Adrenal gland (tissue), 9 donors: ENCODE measurements at regions not wholly inside any gene's neighbourhood (a gene's known extent, or its start where the extent isn't known, plus 50 kb on each side); places are given as distances from the start of the nearest gene placed in this dataset.

ENCODE experiments used
- DNase-seq, 7 donors: peaks; one replicate each; pipeline ENCODE4 v3.0.0-alpha.2; 2019 to 2020
- H3K27ac ChIP-seq, 5 donors: fragments of 200-600 bp; sonication (generic) in 4 of 5; 1 replicate in 3 of 5; 2 replicates in 2 of 5; pipeline versions ENCODE4 v1.5.1 to v1.8.0; 2016 to 2020; ENCODE audit warnings: mild to moderate bottlenecking in 1 of 5
- H3K27me3 ChIP-seq: fragments of 200-600 bp; 2 replicates; pipeline ENCODE4 v1.8.0; 2021
- H3K36me3 ChIP-seq, 2 donors: fragments of 200-600 bp; replicated peaks in 1 of 2; 1 replicate in 1 of 2; 2 replicates in 1 of 2; pipeline versions ENCODE4 v1.5.1 to v1.8.0; 2018 to 2022
- H3K4me1 ChIP-seq, 2 donors: fragments of 200-600 bp; replicated peaks in 1 of 2; 1 replicate in 1 of 2; 2 replicates in 1 of 2; pipeline versions ENCODE4 v1.5.1 to v1.8.0; 2018 to 2021
- H3K4me3 ChIP-seq, 4 donors: fragments of 200-600 bp; sonication (generic) in 3 of 4; one replicate each; pipeline ENCODE4 v1.5.1; 2016 to 2018
- H3K9me3 ChIP-seq, 3 donors: fragments of 200-600 bp; sonication (generic) in 1 of 3; replicated peaks in 1 of 3; 1 replicate in 2 of 3; 2 replicates in 1 of 3; pipeline versions ENCODE4 v1.5.1 to v1.8.0; 2016 to 2021
- CTCF ChIP-seq, 6 experiments: fragments of 450-650 bp in 4 of 6; fragments of 200-600 bp in 2 of 6; sonication (generic) in 1 of 6; IDR thresholded peaks; 1 replicate in 5 of 6; 2 replicates in 1 of 6; pipeline versions ENCODE4 v1.5.1 to v1.8.0; 2016 to 2021; ENCODE audit warnings: antibody characterized with exemption in 6 of 6, mild to moderate bottlenecking in 2 of 6, moderate library complexity in 1 of 6
- POLR2A ChIP-seq, 2 donors: fragments of 450-650 bp; IDR thresholded peaks; one replicate each; pipeline ENCODE4 v1.6.1; 2017; ENCODE audit warnings: antibody characterized with exemption in 2 of 2, mild to moderate bottlenecking in 2 of 2, moderate library complexity in 1 of 2
- WGBS, 4 donors: extraction: QIAGEN DNeasy Blood & Tissue Kit in 2 of 4; methylation state at CpG; one replicate each; pipeline versions ENCODE4 v1.1.5 to v1.1.7; 2013 to 2017; 5-methylcytosine and 5-hydroxymethylcytosine counted together
- intact Hi-C, 2 donors: fragments of 100-400 bp; cut with DNase I; formaldehyde crosslinking; loops; one replicate each; pipeline versions ENCODE4 v1.14.1 to v1.15.0; 2022 to 2023
- donor health status: healthy with polysubstance abuse.
- donor health status: Bipolar disorder and iron deficiency.
- donor health status: DM: yes; HTN: yes; CAD: no.
- donor health status: DM: no; HTN: no; CAD: no.
- donor health status: DM: no; HTN: no; CAD: no.

GRCh38 chr5:33297760-33298216 lies 143.0 kb upstream of the TARS1 start:
- H3K4me1 ChIP-seq = peaks cover 0 to 17% of the 10 kb centered on the region in 2 donors
- H3K4me3 ChIP-seq = no peak overlapping the region
- H3K36me3 ChIP-seq = no peaks in the 10 kb centered on the region
- no peak for DNase-seq
- H3K27me3 ChIP-seq = no peaks in the 10 kb centered on the region
- 95 to 99% (median 97%) methylated on average over 15 to 23 of the region's 23 CpGs for WGBS, 4 donors
- TF ChIP-seq POLR2A (IDR thresholded peaks at IDR 0.05) (no peak), CTCF (IDR thresholded peaks at IDR 0.05) (no peak)
- no peak overlapping the region for H3K27ac ChIP-seq
- H3K9me3 ChIP-seq = no peaks in the 10 kb centered on the region
- intact Hi-C loops = no loop called here

- H3K9me3 ChIP-seq = no peaks in the 10 kb centered on the region
- peak overlapping the region in 2 of 5 donors; percentile 6 to 21 for H3K27ac ChIP-seq
- TF ChIP-seq CTCF (IDR thresholded peaks at IDR 0.05) (peak in 5 of 6 experiments; percentile 50 to 69 (median 56)), POLR2A (IDR thresholded peaks at IDR 0.05) (no peak)
- peaks cover 0 to 17% of the 10 kb centered on the region in 2 donors for H3K4me1 ChIP-seq
- H3K27me3 ChIP-seq = no peaks in the 10 kb centered on the region
- no peaks in the 10 kb centered on the region for H3K36me3 ChIP-seq
- DNase-seq = peak in 4 of 7 donors; percentile 25 to 58 (median 28)
- intact Hi-C loops = loop anchor here in 1 of 2 donors (5.0 kb wide), 2 partner anchors 447 to 592 kb away; no protein-coding TSS in a partner anchor
- H3K4me3 ChIP-seq = peak overlapping the region in 1 of 4 donors; percentile 16
- 6 to 9% (median 8%) methylated on average over 5 of the region's 5 CpGs for WGBS, 4 donors
Observed at GRCh38 chr5:33299621-33300208, 141.1 kb upstream of the TARS1 start.

GRCh38 chr5:33300209-33300742 lies 140.5 kb upstream of the TARS1 start:
- DNase-seq = no peak
- WGBS, 4 donors = 12 to 21% (median 15%) methylated on average over 3 of the region's 3 CpGs
- Histone ChIP-seq H3K27ac (peak overlapping the region in 2 of 5 donors; percentile 6 to 21), H3K36me3 (no peaks in the 10 kb centered on the region), H3K9me3 (no peaks in the 10 kb centered on the region), H3K27me3 (no peaks in the 10 kb centered on the region), H3K4me3 (no peak overlapping the region), H3K4me1 (peaks cover 0 to 17% of the 10 kb centered on the region in 2 donors)
- intact Hi-C loops = loop anchor here in 1 of 2 donors (5.0 kb wide), 2 partner anchors 448 to 593 kb away; no protein-coding TSS in a partner anchor
- TF ChIP-seq CTCF (IDR thresholded peaks at IDR 0.05) (peak in 2 of 6 experiments; percentile 1 to 3), POLR2A (IDR thresholded peaks at IDR 0.05) (no peak)

GRCh38 chr5:33303579-33304095 lies 137.1 kb upstream of the TARS1 start:
- Histone ChIP-seq H3K9me3 (no peaks in the 10 kb centered on the region), H3K4me1 (peaks cover 0 to 34% of the 10 kb centered on the region in 2 donors), H3K27me3 (no peaks in the 10 kb centered on the region), H3K4me3 (no peak overlapping the region), H3K27ac (no peak overlapping the region), H3K36me3 (no peaks in the 10 kb centered on the region)
- no peak for TF ChIP-seq CTCF (IDR thresholded peaks at IDR 0.05)
- no peak for TF ChIP-seq POLR2A (IDR thresholded peaks at IDR 0.05)
- intact Hi-C loops = loop anchor here in 1 of 2 donors (5.0 kb wide), 2 partner anchors 451 to 596 kb away; no protein-coding TSS in a partner anchor
- DNase-seq = no peak
- 90 to 97% (median 92%) methylated on average over 1 of the region's 1 CpG for WGBS, 4 donors
